Activated T-cell treated with anti-CD3 and anti-CD28 coated beads for 1 hour (primary cell): ENCODE measurements at regions not wholly inside any gene's neighbourhood (a gene's known extent, or its start where the extent isn't known, plus 50 kb on each side); places are given as distances from the start of the nearest gene placed in this dataset.
"Not testable (repeated sequence)": the region's sequence is repeated elsewhere in the genome, so short reads cannot be mapped to it uniquely, and the experiment has no call there.

ENCODE experiments used
- DNase-seq: peaks from one replicate; pipeline ENCODE4 v3.0.0-alpha.2; 2020; ENCODE audit warnings: low read depth

DNA sequence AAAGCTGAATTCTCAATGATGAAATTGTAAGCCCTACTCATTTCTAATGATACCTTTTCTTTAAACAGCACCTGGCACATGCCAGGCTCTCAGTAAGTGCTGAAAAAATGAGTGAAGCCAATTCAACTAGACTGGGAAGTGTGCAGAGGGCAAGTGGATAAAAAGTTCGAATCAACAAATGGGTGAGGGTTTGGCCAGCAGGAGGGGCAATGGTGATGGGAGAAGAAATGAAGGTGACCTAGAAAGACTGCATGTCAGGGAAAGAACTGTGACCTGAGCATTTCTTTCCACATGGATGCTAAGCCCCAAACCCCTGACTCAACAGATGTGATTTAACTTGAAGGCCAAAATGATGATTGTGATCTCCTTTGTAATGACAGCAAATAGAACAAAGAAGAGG lies 54.6 kb downstream of the DKK1 start:
- no peak for DNase-seq

DNA sequence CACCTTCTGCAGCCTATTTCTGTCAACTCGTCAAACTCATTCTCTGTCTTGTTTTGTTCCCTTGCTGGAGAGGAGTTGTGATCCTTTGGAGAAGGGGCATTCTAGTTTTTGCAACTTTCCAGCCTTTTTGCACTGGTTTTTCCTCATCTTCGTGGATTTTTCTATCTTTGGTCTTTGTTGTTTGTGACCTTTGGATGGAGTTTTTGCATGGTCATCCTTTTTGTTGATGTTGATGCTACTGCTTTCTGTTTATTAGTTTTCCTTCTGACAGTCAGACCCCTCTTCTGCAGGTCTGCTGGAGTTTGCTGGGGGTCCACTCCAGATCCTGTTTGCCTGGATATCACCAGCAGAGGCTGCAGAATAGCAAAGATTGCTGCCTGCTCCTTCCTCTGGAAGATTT lies 60.1 kb downstream of the DKK1 start:
- DNase-seq, result not testable (repeated sequence)

DNA sequence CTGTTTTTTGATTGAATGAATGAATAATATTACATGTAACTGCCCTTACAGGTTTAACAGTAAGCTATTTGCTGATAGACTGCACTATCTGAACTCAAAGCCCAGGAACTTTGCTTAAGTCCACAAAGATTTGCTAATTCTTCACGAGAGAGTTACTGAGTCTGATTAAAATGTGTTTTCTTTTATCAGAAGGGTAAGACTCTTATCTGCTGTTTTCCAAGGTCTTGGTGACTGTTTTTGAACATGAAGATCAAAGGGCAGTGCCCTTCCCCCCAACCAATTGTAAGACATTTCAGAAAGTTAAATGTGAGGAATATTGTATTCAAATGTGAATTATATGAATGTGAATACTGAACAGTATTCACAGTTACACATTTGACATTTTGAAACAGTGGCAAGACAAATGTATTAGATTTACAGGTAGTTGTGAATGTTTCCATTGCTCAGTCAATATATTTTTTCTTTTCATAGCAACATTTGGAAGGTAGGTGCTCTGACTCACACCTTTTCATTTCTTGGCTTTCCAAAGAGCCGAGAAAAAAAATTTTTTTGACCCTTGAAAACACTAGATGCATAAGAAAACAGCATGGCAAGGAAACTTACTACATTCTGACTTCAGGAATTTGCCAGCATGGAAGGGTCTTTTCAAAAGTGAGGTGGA lies 62.7 kb downstream of the DKK1 start:
- no peak for DNase-seq

DNA sequence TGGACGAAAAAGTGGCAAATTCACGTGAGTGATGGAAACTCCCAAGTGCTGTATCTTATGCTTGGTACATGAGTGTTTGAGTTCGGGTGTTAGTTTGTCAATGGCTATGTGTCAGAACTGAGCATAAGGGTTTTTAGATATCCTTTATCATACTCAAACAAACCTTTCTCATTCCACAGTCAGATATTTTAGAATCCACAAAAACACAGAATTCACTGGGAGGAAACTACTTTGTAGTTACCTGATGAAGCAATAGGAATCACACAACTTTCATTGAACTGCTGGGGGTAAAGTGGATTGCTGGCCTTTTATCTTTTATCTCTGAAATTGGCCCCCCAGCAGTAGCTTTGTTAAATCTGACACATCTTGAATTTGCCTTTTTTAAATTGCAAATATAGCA lies 64.0 kb downstream of the DKK1 start:
- no peak for DNase-seq

DNA sequence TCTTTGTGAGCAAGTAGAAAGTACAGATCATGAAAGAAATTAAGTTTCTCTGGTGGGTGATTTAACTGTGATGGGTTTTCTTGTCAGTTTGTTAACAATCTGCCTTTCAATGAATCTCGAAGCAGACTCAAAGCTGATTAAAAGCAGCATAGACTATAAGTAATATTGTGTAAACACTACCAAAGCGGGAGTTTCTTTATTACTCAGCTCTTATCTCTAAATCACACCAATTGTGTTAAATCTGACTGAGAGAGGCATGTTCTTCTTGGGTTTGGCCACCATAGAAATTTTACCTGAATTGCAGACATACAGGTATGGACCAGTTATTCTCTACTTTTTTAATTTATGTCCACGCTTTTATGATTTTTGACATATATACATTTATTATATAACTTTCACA lies 65.2 kb downstream of the DKK1 start:
- no peak for DNase-seq

DNA sequence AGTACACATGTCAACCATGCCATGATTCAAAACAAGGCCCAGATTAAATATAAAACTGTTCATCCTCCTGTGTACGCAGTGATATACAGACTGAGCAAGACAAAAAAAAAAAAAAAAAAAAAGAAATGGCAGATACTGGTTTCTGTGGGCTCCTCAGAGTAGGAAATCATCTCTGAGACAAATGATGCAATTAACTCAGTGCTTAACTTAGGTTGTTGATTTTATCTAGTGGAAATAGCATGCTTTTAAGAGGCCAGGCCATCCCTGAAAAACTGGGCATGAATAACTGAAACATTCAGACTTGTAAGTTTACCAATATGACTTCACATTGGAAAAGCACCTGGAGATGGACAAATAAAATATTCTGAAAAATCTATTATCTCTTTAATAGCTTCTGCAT lies 69.0 kb downstream of the DKK1 start:
- no peak for DNase-seq

DNA sequence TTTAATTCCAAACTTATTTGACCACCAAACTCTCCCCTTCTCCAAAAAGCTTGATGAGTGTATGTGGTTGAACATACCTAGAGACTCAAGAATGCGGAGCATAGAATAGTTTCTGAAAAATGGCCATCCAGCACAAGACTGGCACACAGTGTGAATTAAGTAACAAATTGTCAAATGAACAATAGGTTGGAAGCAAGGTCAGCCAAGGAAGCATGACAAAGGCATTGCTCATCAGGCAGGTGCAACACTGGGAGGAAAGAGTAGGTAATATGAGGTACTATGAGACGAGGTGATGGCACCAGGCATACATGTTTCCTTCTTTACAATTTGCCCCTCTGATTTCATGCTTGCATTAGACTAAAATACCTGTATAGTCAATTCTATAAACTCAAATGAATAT lies 73.7 kb downstream of the DKK1 start:
- no peak for DNase-seq

DNA sequence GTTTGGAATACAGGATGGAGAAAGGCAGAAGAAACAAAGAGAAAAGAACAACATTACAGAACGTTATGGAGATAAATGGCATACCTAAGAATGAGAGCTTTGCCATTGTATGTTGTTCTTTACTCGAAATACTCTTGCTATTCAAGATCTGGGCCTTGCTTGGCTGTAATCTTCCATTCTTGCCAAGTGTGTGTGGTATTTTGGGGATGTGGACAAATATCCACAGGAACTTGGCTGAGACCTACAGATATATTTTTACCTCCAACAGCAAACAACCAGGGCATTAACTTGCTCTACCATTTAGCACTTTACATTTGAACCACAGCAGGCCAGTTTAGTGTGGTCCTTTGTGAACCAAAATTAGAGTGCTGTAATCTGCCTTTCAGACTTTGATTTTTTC lies 76.3 kb downstream of the DKK1 start:
- no peak for DNase-seq

DNA sequence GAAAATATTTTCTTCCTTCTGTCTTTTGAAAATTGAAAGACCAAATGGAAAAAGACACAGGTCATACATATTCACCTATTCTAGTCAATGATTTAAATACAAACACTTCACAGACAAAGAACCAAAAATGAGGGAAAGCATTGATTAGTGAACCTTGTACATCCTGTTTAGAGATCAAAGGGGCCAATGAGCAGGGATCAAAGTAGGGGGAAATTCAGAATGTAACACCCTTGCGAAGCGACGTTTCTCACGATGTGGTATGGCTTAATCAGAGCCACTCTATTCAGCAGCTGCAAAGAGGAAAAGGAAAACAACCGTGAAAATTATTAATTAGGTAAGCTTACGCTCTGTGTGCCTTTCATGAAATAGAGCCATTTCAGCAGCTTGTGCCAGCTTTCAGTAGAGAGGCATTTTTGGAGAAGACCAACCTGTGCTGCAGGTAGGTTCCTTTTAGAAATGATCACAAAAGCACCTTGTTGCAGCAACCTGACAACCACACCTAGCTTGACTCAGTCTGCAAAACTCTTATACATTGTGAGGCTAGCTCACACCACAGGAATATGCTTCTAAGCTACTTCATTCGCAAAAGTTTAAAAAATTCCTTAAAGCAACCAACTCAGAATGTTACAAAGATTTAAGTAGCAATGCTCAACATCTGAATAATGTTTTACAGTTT lies 78.0 kb downstream of the DKK1 start:
- no peak for DNase-seq

DNA sequence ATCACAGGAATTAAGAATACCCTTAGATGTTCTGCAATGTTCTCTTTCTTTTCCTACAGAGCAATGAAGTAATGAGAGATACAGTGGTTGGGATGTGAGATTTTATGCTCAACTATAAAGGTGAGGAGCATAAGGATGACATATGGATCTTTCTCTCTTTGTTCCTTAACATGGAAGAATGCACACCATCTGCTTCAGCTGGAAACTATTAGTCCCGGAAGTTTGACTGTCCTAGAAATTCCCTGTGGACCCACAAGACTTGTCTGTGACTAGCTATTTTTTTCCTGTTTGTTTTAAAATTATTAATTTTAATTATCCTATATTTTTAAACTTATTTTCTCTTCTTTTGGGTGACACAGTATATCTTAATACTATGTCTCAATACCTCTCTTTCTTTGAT lies 80.2 kb downstream of the DKK1 start:
- no peak for DNase-seq

DNA sequence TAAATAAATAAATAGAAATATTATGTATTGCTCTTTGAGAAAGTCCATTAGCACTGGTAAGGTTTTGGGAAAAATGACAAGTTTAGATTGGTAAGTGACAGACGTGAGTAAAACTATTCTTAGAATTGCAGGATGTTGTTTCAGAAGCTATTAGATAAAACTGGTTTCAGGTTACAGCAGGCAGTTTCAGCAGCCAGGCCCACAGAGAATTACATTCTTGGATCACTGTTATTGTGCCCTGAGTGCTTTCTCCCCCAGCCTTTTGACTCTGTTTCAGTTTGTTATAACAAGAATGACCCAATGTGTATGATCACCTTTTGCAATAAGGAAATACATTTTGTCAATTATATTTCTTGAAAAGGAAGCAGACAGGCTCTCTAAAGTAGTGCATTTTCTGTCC lies 86.5 kb downstream of the DKK1 start:
- no peak for DNase-seq

DNA sequence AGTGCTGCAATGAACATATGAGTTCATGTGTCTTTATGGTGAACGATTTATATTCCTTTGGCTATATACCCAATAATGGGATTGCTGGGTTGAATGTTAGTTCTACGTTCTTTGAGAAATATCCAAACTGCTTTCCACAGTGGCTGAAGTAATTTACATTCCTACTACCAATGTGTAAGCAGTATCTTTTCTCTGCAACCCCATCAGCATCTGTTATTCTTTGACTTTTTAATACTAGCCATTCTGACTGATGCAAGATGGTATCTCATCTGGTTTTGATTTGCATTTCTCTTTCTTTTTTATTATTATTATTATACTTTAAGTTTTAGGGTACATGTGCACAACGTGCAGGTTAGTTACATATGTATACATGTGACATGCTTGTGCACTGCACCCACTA lies 89.7 kb downstream of the DKK1 start:
- DNase-seq, result not testable (repeated sequence)

DNA sequence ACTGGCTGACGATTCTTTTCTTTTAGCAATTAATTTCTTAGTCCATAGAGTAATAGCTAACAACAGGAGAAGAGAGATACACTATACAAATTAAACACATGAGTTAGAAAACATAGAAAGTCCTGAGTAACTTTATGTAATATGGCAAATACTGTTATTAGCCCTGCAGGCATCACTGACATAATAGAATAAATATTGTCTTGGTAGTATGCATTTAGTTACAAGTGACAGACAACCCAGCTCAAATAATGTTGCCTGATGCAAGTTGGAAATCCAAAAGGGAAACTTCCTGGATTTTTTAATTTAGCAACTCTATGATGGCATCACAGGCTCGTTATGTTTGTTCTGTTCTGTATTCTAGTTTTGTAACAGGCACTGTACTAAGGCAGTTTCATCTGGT lies 95.1 kb downstream of the DKK1 start:
- no peak for DNase-seq

DNA sequence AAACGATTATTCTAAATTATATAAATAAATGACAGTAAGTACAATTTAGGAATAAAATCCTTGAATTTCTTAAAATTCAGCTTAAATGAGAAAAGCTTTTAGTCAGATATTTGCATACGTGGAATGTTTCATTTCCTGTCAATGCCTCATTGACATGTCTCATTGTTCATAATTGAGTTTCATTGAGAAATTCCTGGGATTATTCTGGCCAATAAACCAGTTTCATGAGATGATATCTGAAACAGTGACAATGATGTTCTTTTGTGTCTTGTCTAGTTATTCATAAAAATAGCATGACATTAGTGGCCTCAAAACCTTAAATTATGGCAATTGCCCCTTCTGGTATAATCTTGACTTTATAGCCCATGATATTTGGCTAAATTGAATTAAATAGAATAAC lies 95.8 kb downstream of the DKK1 start:
- no peak for DNase-seq

DNA sequence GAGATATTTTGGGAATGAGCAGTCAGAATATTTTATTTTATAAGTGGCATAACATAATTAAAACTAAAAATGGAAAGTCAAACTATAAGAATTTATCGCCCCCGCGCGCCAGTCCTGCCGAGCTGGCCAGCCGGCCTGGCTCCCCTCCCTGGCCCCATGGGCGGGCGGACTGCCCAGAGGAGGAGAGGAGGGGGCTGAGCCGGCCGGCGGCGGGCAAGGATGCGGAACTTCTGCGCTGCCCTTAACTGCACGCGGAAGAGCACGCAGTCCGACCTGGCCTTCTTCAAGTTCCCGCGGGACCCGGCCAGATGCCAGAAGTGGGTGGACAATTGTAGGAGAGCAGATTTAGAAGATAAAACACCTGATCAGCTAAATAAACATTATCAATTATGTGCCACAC lies 96.8 kb downstream of the DKK1 start:
- no peak for DNase-seq

DNA sequence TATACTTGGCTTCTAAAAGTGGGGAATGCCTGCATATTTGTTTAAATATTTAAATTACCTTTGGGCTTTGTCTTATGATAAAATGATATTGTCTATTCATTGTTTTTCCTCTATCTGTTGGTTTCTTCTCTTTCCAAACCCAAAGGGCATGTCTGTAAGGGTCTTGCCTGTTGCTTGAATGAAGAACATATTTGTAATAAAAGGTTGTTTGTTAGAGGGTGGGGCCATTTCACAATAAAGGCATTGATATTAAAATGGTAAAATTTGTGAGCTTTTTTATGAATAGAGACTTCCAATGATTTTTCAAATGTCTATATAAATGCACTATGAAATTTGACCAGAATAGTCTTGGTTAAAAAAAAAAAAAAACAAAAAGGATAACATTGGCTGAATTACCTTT lies 105.2 kb downstream of the DKK1 start:
- no peak for DNase-seq

DNA sequence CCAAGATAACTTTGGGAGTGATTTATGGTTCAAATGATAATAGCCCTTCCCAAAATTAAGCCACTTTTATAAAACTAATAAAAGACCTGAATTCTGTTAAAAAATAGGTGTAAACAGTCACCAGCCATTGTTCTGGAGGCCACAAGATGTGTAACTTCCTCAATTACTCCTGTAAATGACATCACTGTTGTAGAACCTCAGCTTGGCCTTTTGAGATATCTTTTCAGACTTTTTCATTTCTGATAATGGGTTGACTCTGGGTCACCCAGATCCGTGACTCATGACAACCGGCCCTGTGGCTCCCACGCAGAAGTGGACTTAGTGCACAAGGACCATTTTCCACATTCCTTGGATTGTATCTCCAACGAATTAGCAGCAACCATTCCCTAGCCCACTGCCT lies 106.6 kb downstream of the DKK1 start:
- no peak for DNase-seq

DNA sequence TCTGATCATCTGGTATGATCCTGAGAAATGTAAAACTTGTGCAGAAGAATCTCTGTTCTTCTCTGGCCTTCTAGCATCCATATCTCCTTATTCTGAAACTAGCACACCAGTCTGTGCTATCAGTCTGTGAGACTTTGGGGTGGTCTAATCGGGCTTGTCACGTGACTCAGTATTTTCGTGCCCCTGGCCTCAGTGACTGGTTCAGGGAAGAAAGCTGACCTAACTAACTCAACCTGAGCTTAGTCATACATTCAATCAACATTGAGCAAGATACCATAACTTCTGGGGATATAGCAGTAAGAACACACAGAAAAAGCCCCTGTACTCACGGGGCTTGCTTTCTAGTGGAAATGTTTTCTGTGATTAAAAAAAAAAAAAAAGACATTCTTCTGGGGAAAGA lies 109.3 kb downstream of the DKK1 start:
- DNase-seq, result no peak

DNA sequence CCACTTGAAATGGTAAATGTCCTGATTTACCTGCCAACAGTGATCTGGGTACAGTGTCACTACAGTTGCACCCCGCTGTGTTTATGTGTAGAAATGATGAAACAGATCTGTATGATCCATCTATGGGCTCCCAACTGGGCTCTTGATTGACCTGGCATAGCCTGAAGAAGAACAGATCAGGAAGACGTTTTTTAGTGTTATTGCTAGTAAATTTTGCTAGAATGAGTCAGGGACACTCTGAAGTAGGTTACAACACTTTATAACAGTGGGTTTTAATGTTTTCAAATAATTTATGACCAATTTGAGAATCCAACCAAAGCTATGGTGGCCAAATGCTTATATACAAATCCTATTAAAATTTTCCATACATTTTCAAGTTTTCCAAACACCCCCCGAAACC lies 110.3 kb downstream of the DKK1 start:
- DNase-seq, result no peak

DNA sequence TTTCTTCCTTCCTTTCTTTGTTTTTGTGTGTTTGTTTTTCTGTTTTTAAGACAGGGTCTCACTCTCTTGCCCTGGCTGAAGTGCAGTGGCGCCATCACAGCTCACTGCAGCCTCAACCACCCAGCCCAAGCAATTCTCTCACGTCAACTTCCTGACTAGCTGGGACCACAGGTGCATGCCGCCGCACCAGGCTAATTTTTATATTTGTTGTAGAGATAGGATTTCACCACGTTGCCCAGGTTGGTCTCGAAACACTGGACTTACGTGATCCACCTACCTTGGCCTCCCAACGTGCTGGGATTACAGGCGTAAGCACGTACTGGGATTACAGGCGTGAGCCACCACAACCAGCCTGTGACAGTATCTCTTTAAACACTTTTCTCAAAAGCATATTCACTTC lies 120.7 kb downstream of the DKK1 start:
- no peak for DNase-seq

DNA sequence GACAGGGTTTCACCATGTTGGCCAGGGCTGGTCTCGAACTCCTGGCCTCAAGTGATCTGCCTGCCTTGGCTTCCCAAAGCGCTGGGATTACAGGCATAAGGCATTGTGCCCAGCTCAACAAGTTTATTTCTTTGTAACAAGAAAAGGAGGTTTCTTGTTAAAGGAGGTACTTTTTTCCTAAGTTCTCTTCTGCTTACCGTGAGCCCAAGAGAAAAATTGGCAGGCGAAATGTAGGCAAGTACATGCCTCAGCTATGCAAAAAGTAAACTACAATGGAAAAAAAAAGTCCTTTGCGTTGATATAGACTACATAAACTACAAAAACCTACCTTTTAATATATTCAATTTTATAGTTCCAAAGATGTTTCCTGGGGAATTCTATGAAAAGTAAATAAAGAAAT lies 122.6 kb downstream of the DKK1 start:
- DNase-seq, result no peak

DNA sequence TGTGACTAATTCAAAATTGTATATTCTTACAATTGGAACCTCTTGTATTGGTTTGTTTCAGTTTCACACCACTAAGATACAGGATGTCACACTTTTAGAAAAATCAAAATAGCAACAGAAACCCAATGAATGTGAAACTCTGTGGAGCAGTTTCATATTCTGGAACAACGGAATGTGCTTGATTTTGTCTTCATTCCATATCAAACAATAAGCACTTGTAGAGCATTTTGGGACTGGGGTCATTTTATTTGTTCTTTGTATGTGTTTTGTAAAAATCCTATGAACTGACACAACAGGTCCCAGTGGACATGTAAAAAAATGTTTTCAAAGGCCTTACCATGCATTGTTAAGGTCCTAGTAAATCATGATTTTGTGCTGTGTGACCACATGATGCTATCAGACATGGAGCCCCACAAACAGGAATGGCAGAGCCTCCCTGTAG lies 123.1 kb downstream of the DKK1 start:
- DNase-seq, result no peak

DNA sequence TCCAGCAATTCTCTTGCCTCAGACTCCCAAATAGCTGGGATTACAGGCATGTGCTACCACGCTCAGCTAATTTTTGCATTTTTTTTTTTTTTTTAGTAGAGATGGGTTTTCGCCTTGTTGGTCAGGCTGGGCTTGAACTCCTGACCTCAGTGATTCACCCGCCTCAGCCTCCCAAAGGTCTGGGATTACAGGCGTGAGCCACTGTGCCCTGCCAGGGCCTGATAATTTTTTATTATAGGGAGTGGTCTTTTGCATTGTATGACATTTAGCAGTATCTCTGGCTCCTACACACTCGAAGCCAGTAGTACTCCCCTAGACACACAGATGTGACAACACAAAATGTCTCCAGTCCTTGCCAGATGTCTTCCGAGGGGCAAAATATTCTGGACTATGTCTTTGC lies 124.0 kb downstream of the DKK1 start:
- no peak for DNase-seq

DNA sequence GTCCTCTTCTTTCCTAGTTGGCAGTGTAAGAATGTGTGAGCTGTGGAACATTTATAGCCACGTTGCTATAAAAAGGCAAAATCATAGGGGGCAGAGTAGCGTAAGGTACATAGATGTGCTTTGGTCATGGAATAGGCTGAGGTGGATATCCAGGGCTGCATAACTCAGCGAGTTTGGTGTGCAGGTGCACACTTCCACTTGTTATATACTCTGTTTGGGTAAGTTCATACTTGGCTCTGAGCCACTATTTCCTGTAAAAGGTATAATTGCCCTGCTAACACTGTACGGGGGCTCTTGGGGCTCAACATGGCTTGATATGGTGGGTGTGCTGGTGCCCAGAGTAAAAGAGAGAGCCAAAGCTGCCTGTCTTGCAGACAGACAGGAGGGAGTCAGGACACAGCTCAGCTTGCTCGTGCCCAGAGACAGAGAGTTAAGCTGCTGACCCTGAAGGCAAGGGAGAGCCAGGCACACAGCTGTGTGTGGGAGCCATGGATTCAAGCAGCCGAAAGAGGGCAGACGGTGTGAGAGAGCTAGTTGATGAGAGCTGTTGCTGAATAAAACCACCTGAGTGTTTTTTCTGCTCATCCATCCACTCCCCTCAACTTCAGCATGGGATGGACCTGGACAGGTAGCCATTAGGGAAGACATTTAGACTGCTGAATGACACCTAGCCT lies 126.7 kb downstream of the DKK1 start:
- no peak for DNase-seq
